ENCODE measurements at regions not wholly inside any gene's neighbourhood (a gene's known extent, or its start where the extent isn't known, plus 50 kb on each side); places are given as distances from the start of the nearest gene placed in this dataset.

GRCh38 chr11:70702040-70702648 lies 303.8 kb downstream of the CTTN start:
- no peak overlapping the region for H3K4me3 ChIP-seq (ENCODE audit: low read depth, low read length)
- no peak for DNase-seq (ENCODE audit: low read depth)

GRCh38 chr11:70703141-70704064 lies 305.1 kb downstream of the CTTN start:
- DNase-seq (ENCODE audit: low read depth), result no peak
- H3K4me3 ChIP-seq (ENCODE audit: low read depth, low read length), result no peak overlapping the region

- no peak overlapping the region for H3K4me3 ChIP-seq (ENCODE audit: low read depth, low read length)
- DNase-seq (ENCODE audit: low read depth), result no peak
These were observed 306.8 kb downstream of the CTTN start for GRCh38 chr11:70705097-70705496.

- DNase-seq (ENCODE audit: low read depth), result no peak
- no peak overlapping the region for H3K4me3 ChIP-seq (ENCODE audit: low read depth, low read length)
These were observed 307.6 kb downstream of the CTTN start for GRCh38 chr11:70705930-70706329.

- DNase-seq (ENCODE audit: low read depth), result no peak
- H3K4me3 ChIP-seq (ENCODE audit: low read depth, low read length), result no peak overlapping the region
These were observed 309.5 kb downstream of the CTTN start for GRCh38 chr11:70707821-70708220.

GRCh38 chr11:70709596-70709995 lies 311.3 kb downstream of the CTTN start:
- DNase-seq (ENCODE audit: low read depth), result no peak
- no peak overlapping the region for H3K4me3 ChIP-seq (ENCODE audit: low read depth, low read length)

- no peak overlapping the region for H3K4me3 ChIP-seq (ENCODE audit: low read depth, low read length)
- no peak for DNase-seq (ENCODE audit: low read depth)
These were observed 311.9 kb downstream of the CTTN start for GRCh38 chr11:70710192-70710591.

GRCh38 chr11:70710601-70711000 lies 312.3 kb downstream of the CTTN start:
- DNase-seq (ENCODE audit: low read depth), result no peak
- no peak overlapping the region for H3K4me3 ChIP-seq (ENCODE audit: low read depth, low read length)

- no peak overlapping the region for H3K4me3 ChIP-seq (ENCODE audit: low read depth, low read length)
- DNase-seq (ENCODE audit: low read depth), result no peak
These were observed 313.0 kb downstream of the CTTN start for GRCh38 chr11:70711095-70711910.

- no peak for DNase-seq (ENCODE audit: low read depth)
- no peak overlapping the region for H3K4me3 ChIP-seq (ENCODE audit: low read depth, low read length)
These were observed 313.5 kb downstream of the CTTN start for GRCh38 chr11:70711911-70712185.

- DNase-seq (ENCODE audit: low read depth), result no peak
- no peak overlapping the region for H3K4me3 ChIP-seq (ENCODE audit: low read depth, low read length)
These were observed 314.1 kb downstream of the CTTN start for GRCh38 chr11:70712471-70712870.

- no peak overlapping the region for H3K4me3 ChIP-seq (ENCODE audit: low read depth, low read length)
- no peak for DNase-seq (ENCODE audit: low read depth)
These were observed 314.9 kb downstream of the CTTN start for GRCh38 chr11:70713086-70713835.

- DNase-seq (ENCODE audit: low read depth), result no peak
- H3K4me3 ChIP-seq (ENCODE audit: low read depth, low read length), result no peak overlapping the region
These were observed 315.8 kb downstream of the CTTN start for GRCh38 chr11:70713988-70714665.

- H3K4me3 ChIP-seq (ENCODE audit: low read depth, low read length), result no peak overlapping the region
- no peak for DNase-seq (ENCODE audit: low read depth)
These were observed 317.0 kb downstream of the CTTN start for GRCh38 chr11:70715166-70715951.

- no peak for DNase-seq (ENCODE audit: low read depth)
- no peak overlapping the region for H3K4me3 ChIP-seq (ENCODE audit: low read depth, low read length)
These were observed 317.9 kb downstream of the CTTN start for GRCh38 chr11:70716216-70716615.

GRCh38 chr11:70716986-70717775 lies 318.9 kb downstream of the CTTN start:
- no peak for DNase-seq (ENCODE audit: low read depth)
- no peak overlapping the region for H3K4me3 ChIP-seq (ENCODE audit: low read depth, low read length)

GRCh38 chr11:70717936-70718595 lies 319.7 kb downstream of the CTTN start:
- DNase-seq (ENCODE audit: low read depth), result no peak
- no peak overlapping the region for H3K4me3 ChIP-seq (ENCODE audit: low read depth, low read length)
